Colonic mucosa (tissue), 4 donors: ENCODE measurements at regions not wholly inside any gene's neighbourhood (a gene's known extent, or its start where the extent isn't known, plus 50 kb on each side); places are given as distances from the start of the nearest gene placed in this dataset.

Experiments used
- DNase-seq: peaks from one replicate; pipeline ENCODE4 v3.0.0-alpha.2; 2020
- H3K27ac ChIP-seq: fragments of 200-600 bp; one replicate; pipeline ENCODE4 v1.8.0; 2021
- H3K27me3 ChIP-seq: fragments of 200-600 bp; one replicate; pipeline ENCODE4 v1.8.0; 2021
- H3K36me3 ChIP-seq: fragments of 200-600 bp; one replicate; pipeline ENCODE4 v1.8.0; 2021
- H3K4me1 ChIP-seq: fragments of 200-600 bp; one replicate; pipeline ENCODE4 v1.8.0; 2021; ENCODE audit warnings: mild to moderate bottlenecking
- H3K4me3 ChIP-seq: fragments of 200-600 bp; one replicate; pipeline ENCODE4 v1.8.0; 2021
- H3K9ac ChIP-seq, 2 donors: one replicate each; pipeline ENCODE4 v1.7.0; 2013; ENCODE audit warnings: control low read depth in 2 of 2, low read depth in 2 of 2, low read length in 2 of 2
- H3K9me3 ChIP-seq: fragments of 200-600 bp; one replicate; pipeline ENCODE4 v1.8.0; 2021
- intact Hi-C: fragments of 100-400 bp; cut with DNase I; formaldehyde crosslinking; loops from one replicate; pipeline ENCODE4 v1.14.1; 2022
- TF ChIP-seq, protein P1 (sequence below): fragments of 200-600 bp; IDR thresholded peaks from one replicate; pipeline ENCODE4 v1.8.0; 2022; ENCODE audit warnings: antibody characterized with exemption, mild to moderate bottlenecking
- donor health status: healthy.
- donor health status: DM: no; HTN: no; CAD: no.
- donor health status: DM: no; HTN: no; CAD: no.

DNA sequence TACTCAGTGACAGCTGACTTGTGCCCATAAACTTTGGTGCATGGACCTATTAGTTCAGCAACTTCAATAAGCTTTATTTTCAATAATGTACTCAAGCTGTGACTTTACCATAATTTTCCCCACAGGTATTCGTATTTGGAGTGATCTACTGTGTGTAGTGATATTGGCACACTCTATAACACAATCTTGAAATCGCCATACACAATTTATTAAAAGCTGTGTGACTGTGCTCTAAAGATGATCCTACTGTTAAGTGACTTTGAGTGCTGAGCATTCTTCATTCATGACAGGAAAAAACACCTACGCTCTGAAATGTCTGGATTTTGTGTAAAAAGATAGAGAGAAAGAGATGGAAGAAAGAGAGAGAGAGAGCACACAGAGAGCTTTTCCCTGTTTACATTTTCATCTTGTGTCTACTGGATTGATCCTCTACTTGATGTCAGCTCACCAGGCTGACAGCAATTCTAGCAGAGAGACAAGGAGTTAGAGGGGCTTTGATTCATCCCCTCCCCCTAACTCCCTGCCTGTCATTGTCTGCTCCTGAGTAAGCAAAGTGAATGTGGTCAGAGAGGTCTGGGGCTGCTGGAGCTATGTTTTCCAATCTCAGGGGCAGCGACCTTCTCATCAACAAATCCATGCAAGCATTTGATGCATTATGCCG is 538.7 kb upstream of the POU3F2 start:
- TF ChIP-seq, protein P1, sequence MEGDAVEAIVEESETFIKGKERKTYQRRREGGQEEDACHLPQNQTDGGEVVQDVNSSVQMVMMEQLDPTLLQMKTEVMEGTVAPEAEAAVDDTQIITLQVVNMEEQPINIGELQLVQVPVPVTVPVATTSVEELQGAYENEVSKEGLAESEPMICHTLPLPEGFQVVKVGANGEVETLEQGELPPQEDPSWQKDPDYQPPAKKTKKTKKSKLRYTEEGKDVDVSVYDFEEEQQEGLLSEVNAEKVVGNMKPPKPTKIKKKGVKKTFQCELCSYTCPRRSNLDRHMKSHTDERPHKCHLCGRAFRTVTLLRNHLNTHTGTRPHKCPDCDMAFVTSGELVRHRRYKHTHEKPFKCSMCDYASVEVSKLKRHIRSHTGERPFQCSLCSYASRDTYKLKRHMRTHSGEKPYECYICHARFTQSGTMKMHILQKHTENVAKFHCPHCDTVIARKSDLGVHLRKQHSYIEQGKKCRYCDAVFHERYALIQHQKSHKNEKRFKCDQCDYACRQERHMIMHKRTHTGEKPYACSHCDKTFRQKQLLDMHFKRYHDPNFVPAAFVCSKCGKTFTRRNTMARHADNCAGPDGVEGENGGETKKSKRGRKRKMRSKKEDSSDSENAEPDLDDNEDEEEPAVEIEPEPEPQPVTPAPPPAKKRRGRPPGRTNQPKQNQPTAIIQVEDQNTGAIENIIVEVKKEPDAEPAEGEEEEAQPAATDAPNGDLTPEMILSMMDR = no peak
- DNase-seq = no peak
- Histone ChIP-seq H3K27me3 (no peaks in the 10 kb centered on the region), H3K4me1 (no peaks in the 10 kb centered on the region), H3K36me3 (no peaks in the 10 kb centered on the region), H3K4me3 (no peak overlapping the region), H3K9ac (no peak overlapping the region), H3K27ac (no peak overlapping the region), H3K9me3 (no peaks in the 10 kb centered on the region)
- intact Hi-C loops = no loop called here

DNA sequence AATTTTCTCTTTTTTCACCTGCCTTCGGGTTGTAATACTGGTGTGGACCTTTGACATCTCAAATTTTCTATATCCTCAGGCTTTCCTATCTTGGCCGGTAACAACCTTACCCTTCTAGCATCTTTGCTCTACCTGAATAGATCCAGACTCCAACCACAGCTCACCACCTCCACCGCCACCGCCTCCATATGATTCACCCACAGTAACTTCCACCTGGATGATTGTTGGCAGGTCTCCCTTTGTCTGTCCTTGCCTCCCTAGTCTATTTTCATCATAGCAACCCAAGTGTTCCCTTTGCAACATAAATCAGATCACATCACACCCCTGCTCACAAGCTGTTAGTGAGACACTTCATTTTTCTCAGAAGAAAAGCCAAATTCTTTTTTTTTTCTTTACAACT is 525.8 kb upstream of the POU3F2 start:
- intact Hi-C loops = no loop called here
- Histone ChIP-seq H3K4me3 (no peak overlapping the region), H3K4me1 (no peaks in the 10 kb centered on the region), H3K27me3 (no peaks in the 10 kb centered on the region), H3K9me3 (no peaks in the 10 kb centered on the region), H3K36me3 (no peaks in the 10 kb centered on the region), H3K27ac (no peak overlapping the region), H3K9ac (no peak overlapping the region)
- TF ChIP-seq, protein P1 = no peak
- no peak for DNase-seq

DNA sequence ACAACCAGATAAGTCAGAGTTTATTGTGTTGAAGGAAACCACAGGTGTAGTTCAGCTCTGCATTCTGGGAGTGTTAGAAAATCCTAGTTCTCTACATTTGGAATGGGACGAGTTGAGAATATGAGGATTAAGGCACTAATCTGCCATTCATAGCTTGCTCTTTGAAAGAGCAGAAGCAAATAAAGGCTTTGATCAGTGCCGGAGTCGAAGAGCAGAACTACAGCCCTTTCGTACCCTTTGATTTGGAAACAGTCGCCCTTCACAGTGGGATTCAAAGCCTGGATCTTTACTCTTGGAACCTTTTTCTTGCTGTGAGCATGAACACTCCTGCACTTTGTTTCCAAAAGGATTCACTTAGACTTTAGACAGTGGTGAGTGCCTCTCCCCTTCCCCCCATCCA is 523.9 kb upstream of the POU3F2 start:
- intact Hi-C loops = no loop called here
- TF ChIP-seq, protein P1 = no peak
- H3K27me3 ChIP-seq = no peaks in the 10 kb centered on the region
- no peak overlapping the region for H3K9ac ChIP-seq
- H3K27ac ChIP-seq = no peak overlapping the region
- no peaks in the 10 kb centered on the region for H3K36me3 ChIP-seq
- no peak overlapping the region for H3K4me3 ChIP-seq
- DNase-seq = no peak
- H3K9me3 ChIP-seq = no peaks in the 10 kb centered on the region
- no peaks in the 10 kb centered on the region for H3K4me1 ChIP-seq

DNA sequence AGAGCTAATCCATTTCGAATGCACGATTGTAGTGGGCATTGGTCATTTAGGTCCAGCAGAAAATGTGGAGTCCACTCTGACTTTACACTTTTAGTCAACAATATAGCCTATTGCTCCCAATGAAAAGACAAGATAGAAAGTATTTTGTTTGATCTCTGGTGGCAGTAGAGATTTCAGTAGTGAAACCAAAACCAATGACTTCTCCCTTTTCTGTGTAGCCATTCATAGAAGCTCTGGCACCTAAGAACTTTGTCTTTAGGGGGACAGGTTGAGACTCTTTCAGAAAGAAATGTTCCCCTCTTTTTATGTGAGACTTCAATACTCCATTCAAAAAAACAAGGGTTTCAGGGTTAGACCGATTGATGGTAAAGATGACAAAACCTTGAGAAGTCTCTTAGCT is 510.8 kb upstream of the POU3F2 start:
- no peak overlapping the region for H3K27ac ChIP-seq
- DNase-seq = no peak
- TF ChIP-seq, protein P1 = no peak
- H3K4me1 ChIP-seq = no peaks in the 10 kb centered on the region
- H3K4me3 ChIP-seq = no peak overlapping the region
- no peaks in the 10 kb centered on the region for H3K36me3 ChIP-seq
- no peaks in the 10 kb centered on the region for H3K9me3 ChIP-seq
- H3K27me3 ChIP-seq = no peaks in the 10 kb centered on the region
- no peak overlapping the region for H3K9ac ChIP-seq
- intact Hi-C loops = no loop called here

DNA sequence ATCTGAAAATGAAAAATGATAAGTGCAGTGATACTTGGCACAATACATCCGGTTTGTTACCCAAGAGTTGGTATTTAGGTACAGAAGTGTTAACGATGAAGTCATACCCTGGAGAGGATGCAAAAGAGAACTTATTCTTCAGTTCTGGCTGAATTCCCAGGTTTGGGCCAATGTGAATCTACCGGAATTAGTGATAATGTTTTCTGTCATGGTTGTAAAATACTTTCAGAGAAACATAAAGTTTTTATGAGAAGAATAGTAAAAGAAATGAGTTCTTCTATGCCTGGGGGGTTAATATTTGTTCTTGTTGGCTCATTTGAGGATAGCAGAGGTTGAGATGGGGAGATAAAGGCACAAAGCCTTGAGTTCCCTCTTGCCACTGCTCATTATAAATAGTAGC is 509.9 kb upstream of the POU3F2 start:
- TF ChIP-seq, protein P1 = no peak
- intact Hi-C loops = no loop called here

More for the DNA sequence above, 509.9 kb upstream of the POU3F2 start:
- no peak overlapping the region for H3K9ac ChIP-seq
- H3K9me3 ChIP-seq = no peaks in the 10 kb centered on the region
- H3K4me3 ChIP-seq = no peak overlapping the region
- H3K36me3 ChIP-seq = no peaks in the 10 kb centered on the region
- H3K27me3 ChIP-seq = no peaks in the 10 kb centered on the region
- no peak for DNase-seq
- no peaks in the 10 kb centered on the region for H3K4me1 ChIP-seq
- H3K27ac ChIP-seq = no peak overlapping the region
